Stimulated activated CD8-positive, alpha-beta memory T cell treated with anti-CD3 and anti-CD28 coated beads, Interleukin-2, amount 100 ng/mL, for 48 hours (primary cell): ENCODE measurements at regions not wholly inside any gene's neighbourhood (a gene's known extent, or its start where the extent isn't known, plus 50 kb on each side); places are given as distances from the start of the nearest gene placed in this dataset.
"Not testable (repeated sequence)": the region's sequence is repeated elsewhere in the genome, so short reads cannot be mapped to it uniquely, and the experiment has no call there.

Experiments
- DNase-seq, 2 donors: peaks; one replicate each; pipeline ENCODE4 v3.0.0-alpha.2; 2020; ENCODE audit warnings: low read depth in 2 of 2

DNA sequence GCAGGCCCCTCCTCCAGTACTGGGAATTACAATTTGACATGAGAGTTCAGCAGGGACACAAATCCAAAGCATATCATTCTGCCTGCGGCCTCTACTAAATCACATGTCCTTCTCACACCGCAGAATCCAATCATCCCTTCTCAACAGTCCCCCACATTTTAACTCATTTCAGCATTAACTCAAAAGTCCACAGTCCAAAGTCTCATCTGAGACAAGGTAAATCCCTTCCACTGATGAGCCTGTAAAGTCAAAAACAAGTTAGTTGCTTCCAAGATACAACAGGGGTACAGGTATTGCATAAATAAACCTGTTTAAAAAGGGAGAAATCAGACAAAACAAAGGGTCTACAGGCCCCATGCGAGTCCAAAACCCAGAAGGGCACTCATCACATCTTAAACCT, 64.0 kb downstream of the EBNA1BP2 start:
- no peak for DNase-seq

DNA sequence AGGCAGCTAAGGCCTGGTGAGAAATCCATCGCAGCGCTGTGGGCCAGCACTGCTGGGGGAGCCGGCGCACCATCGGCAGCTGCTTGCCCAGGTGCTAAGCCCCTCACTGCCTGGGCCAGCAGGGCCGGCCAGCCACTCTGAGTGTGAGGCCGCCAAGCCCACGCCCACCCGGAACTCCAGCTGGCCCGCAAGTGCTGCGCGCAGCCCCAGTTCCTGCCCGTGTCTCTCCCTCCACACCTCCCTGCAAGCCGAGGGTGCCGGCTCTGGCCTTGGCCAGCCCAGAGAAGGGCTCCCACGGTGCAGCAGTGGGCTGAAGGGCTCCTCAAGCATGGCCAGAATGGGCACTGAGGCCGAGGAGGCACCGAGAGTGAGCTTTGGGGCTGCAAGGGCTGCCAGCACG, 64.4 kb downstream of the EBNA1BP2 start:
- no peak for DNase-seq

DNA sequence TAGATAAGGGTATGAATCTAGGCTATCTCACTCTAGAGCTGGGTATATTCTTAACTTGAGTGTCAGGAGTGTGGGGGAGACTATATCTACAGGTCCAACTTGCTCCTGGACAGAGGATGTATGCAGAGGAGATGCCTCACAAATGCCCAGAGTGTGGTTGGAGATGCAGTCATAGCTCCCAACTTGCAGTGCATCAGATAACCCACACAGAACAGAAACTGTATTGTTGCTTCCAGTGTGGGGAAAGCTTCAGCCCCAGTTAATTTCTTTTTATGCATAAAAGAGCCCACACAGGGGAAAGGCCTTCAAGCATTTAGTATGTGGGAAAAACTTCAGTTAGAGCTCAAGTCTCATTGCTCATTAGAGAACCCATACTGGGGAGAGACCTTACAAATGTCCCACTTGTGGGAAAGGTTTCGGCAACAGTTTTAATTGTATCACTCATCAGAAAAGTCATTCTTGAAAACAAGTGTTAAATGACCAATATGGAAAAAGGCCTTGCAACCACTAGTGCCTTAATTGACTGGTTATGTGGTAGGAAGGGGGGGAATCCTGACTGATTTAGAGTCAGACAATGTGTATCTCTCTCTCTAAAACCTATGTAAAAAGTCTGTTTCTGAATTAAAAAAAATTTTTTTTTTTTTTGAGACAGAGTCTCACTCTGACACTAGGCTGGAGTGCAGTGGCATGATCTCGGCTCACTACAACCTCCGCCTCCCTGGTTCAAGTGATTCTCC, 67.9 kb downstream of the EBNA1BP2 start:
- DNase-seq = no peak

DNA sequence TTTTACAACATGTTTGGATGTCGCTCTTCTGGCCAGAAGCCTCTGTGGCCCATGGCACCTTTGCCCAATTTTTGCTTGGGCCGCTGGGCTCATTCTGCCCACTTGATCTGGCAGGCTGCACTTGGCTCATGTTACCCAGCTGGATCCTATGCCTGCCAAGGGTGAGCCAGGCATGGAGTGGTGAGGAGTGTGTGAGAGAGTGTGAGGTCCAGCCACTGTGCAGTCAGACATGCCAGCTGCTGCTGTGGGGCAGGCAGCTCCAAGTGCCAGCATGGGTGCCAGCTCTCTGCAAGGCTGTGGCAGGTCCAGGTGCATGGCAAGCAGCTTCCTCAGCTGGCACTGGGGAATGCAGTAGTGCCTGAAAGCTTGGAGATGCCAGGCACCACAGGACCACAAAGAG, 71.0 kb downstream of the EBNA1BP2 start:
- DNase-seq = no peak

DNA sequence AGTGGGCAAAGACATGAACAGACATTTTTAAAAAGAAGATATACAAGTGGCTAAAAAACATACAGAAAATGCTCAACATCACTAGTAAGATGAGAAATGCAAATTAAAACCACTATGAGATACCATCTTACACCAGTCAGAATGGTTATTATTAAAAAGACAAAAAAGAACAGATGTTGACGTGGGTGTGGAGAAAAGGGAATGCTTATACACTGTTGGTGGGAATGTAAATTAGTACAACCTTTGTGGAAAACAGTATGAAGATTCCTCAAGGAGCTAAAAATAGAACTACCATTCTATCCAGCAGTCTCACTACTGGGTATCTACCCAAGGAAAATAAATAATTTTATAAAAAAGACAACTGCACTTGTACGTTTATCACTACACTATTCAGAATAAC, 73.9 kb downstream of the EBNA1BP2 start:
- no peak for DNase-seq

DNA sequence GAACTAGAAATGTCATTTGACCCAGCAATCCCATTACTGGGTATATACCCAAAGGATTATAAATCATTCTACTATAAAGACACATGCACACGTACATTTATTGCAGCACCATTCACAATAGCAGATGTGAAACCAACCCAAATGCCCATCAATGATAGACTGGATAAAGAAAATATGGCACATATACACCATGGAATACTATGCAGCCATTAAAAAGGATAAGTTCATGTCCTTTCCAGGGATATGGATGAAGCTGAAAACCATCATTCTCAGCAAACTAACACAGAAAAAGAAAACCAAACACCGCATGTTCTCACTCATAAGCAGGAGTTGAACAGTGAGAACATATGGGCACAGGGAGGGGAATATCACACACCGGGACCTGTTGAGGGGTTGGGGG, 75.6 kb downstream of the EBNA1BP2 start:
- DNase-seq = not testable (repeated sequence)

DNA sequence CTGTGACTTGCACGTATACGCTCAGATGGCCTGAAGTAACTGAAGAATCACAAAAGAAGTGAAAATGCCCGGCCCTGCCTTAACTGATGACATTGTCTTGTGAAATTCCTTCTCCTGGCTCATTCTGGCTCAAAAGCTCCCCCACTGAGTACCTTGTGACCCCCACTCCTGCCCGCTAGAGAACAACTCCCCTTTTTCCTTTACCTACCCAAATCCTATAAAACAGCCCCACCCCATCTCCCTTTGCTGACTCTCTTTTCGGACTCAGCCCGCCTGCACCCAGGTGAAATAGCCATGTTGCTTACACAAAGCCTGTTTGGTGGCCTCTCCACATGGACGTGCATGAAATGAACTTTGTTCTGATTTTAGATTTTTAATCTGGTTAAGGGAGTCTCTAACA, 81.3 kb downstream of the EBNA1BP2 start:
- DNase-seq = not testable (repeated sequence)

DNA sequence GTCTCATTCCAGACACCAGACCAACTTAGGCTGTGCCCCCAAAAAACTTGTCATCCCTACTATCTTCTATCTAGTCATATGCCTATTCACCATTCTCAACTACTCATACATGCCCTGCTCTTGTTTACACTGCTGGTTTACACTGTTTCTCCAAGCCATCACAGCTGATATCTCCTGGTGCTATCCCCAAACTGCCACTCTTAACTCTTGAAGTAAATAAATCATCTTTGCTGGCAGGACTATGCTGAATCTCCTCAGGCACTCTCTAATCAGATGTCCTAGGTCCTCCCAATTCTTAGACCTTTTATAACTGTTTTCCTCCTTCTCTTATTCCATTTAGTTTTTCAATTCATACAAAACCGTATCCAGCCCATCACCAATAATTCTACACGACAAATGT, 81.9 kb downstream of the EBNA1BP2 start:
- not testable (repeated sequence) for DNase-seq

DNA sequence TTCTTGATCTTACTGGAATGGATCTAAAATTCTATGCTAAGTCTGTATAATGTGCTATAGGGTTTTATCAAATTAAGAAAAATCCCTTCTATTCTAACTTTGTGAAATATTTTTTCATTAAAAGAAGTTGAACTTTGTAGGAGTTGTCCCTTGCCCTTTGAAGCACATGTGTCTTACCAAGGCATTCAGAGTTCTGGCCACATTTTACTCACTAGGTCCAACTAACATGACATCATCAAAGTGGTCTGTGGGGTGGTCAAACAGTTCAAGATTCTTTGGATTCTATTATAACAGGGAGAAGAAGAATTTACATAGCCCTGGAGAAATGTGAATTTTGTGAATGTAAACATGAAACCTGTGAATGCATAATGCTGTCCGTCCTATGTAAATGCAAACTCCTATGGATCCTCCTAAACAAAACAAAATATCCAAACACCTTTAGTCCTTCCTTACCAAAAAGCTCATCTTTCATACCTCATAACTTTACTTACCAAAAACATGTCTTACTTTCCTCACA, 88.7 kb downstream of the EBNA1BP2 start:
- DNase-seq = no peak

DNA sequence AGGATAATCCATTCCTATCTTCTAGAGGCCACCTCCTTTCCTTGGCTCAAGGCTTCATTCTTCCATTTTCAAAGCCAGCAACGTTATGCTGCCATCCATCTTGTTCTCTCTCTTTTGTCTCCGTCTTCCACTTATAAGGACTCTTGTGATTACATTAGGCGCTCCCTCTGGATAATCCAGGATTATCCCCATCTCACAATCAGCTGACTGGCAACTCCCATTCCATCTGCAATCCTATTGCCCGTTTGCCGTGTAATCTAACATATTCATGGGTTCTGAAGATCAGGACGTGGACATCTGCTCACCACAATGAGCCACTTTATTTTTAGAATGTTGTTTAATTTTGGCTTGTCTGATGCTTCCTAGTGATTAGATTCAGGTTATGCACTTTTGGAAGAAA, 89.3 kb downstream of the EBNA1BP2 start:
- no peak for DNase-seq

DNA sequence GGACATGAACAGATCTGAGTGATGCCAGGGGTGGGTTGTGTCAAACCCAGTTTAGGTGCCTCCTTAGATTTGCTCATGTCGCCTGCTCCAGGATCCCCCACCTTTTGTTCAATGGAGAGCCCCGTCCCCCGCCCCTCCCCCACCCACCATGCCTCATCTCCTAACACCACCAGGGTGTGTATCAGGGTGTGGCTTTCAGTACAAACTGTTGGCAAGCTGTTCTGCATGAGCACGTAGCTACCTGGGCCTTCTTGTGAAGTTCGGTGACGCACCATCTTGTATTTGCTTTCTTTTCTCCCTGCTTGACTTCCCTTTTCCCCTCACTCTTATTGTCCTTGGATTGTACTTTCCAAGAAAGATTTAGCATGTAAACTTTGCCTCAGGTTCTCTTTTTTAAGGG, 94.8 kb downstream of the EBNA1BP2 start:
- no peak for DNase-seq

DNA sequence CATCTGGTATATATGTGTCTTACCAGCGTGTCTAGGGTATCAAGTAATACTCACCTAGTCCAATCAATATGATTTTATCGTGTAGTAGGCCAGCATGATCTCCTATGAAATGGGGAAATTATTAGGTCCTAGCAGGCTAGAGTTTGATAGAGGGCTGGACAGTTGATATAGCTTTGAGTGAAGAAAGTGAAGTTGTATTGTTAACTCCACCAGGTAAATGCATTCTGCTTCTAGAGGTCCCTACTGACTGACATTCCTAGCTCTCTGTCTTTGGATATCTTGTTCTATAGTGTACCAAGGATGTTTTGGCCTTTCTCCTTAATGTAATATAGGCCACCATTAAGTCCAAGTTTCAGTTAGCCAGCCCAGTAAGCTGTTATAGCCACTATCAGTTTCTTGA, 97.4 kb downstream of the EBNA1BP2 start:
- no peak for DNase-seq

DNA sequence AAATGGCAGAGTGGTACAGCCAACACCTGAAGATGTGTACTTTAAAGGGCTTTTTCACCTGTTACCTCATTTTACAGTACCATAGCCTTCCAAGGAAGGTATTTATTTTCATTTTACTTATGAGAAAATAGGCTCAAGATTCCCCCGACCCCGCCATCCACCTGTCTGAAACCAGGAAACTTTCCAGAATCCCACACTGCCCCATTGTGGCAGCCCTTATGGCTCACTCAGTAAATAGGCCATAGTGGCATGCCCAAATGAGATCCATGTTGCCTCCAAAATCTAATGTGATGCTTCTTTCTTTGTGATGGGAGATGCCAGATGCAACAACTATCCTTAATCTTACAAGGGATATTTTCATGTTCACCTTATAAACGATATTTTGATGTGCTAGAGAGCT, 97.8 kb downstream of the EBNA1BP2 start:
- no peak for DNase-seq

DNA sequence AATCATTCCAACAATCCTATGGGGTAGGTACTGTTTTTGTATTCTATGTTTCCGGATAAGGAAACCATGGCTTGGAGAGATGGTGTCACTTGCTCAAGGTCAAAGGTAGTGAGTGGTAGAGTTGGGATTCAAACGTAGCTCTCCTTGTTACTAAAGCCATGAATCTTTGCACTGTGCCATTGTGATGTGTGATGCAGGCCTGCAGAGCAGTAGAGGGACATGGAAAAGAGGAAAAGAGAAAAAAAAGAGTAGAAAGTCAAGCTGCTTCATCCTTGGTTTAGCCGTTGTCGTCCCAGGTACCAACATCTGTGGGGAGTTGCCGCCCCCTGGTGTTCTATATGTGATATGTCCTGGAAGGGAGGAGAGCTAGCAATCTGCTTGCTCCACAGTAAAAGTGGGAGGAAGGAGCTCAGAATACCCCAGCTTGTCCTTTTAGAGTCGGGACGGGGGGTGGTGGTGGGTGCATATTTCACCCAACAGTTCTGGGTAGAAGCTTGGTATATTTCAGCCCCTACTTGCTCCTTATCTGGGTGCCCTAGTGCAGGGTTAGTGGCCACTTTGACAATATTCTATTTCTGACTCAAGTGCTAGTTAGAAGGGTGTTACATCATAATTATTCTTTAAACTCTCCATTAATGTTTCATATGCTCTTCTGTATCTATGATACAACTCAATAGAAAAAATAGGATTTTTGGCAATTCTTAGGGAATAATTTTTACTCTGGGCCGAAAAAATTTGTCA, 98.4 kb downstream of the EBNA1BP2 start:
- DNase-seq = peak; percentile 32 to 51

DNA sequence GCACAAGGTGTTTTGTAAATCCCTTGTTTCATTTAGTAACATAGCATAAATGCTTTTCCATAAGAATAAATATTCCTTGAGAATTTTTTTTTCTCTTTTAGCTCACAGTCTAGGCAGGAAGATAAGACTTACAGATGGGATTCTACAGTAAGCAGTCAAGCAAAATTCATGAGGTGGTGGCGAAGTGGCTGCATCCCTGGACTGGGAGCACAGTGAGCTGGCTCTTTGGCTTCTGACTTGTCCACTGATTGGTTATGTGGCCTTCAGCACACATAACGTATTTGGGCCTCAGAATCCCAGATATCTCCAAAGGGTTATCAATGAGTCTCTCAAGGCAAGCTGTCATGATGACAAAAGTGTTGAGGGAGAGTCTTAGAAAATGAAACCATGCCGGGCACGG, 99.8 kb downstream of the EBNA1BP2 start:
- no peak for DNase-seq

DNA sequence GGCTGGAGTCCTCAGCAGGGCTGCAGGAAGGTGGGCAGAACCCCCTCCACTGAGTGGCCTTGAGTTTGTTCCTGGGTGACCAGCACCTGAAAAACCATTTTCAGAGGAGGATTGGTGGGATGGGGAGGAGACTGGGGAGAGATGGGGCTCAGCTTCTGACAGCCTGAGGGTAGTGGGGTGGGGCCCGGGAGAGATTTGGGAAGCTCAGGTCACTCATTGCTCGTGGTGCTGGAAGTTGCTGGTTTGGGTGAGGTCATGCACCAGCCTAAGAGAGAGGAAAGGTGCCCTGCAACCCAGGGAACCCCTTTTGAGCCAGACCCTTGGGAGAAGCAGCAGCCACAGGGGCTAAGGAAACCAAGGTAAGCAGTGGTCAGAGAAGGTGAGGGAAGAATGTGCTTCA, 100.8 kb downstream of the EBNA1BP2 start:
- DNase-seq = no peak

DNA sequence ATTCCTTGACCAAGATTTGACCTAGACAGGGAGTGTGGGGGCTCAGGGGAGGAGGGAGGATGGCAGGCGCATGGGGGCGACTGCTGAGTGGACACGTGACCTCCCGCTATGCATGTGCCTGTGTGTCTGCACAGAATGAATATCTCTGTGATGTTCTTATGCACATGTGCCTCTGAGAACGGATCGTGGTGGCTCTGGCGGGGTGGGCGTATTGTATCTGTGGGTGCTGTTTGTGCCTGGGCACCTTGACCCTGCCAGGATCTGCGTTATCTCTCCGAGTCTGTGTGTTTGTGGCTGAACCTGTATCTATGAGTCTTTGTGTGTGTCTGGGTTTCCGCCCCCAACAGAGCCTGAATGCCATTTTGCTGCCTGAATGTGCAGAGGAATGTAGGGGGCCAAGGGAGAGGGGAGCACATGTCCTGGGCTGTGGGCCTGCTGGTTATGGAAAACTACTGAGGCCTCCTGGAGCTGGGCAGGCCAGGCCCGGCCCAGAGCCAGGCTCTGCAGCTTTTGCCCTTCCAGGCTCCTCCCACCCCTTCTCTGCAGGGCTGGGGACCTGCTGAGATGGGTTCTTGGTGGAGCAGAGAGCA, 102.5 kb downstream of the EBNA1BP2 start:
- no peak for DNase-seq

DNA sequence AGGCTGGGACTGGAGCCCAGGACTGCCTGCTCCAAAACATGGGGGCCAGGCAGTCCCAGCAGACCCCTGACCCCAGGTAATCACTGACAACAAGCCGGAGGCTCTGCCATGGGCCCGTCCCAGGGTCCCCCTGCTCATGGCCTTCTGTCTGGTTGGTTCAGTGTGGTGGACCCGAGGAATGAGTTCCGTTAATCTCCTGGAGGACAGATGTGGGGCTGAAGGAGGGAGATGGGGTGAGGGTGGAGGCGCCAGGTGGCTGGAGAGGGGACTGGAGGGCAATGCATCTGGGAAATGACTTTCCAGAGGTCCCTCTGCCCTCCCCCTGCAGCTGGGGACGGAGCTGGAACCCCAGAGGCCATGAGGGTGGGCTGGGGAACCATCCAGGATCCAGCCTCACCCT, 103.2 kb downstream of the EBNA1BP2 start:
- no peak for DNase-seq

DNA sequence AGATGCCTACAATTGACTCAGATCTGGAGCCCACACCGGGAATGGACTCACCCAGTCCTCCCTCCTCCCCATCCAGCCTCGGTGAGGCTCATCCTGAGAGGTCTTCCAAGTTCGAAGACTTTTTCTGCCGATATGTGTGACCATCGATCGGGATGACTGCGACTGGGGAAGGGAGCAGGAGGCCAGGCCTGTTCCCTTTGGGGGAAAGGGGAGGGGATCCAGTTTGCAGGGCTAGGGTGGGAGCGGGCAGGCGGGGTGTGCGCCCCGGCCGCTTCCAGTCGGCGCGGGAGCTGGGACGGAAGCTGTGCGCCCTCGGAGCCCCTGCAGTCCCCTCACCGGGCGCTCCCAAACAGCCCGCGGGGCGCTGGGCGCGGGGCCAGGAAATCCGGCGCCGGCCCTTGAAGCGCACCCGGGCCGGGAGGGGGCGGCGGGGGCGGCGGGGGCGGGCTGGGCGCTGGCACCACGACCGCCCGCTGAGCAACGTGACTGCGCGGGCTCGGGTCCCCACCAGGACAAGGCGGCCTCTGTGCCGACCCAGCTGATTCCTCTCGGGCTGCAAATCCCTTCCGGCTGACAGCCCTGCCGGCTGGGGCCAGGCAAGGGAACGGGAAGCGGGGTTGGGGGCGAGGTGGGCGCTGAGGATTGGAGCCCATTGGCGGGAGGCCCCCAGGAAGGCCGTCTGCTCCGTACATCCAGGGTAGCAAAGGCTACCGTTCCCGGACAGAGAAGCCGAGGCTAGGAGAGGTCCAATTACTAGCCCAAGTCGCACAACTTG, 103.9 kb downstream of the EBNA1BP2 start:
- no peak for DNase-seq

DNA sequence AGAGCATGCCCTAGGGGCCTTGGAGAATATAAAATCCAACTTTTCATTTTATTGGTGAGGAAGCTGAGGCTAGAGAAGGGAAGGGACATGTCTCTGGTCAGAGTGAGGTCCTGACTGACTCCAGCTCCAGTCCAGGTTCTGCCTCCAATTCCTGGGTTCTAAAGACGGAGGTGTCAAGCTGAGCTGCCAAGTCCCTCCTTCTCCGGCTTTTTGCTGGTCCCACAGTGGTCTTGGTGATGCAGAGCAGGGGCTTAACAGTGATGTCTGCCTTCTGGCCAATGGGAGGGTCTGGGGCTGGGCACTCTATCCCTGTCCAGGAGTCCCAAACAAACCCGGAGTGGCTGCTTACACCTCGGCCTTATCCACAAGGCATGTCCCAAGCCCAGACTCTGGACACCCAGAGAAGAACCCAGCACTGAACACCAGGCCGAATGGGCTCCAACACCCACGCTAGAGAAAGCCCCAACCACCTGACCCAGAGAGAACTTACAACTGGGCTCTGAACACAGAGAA, 104.8 kb downstream of the EBNA1BP2 start:
- DNase-seq = no peak

DNA sequence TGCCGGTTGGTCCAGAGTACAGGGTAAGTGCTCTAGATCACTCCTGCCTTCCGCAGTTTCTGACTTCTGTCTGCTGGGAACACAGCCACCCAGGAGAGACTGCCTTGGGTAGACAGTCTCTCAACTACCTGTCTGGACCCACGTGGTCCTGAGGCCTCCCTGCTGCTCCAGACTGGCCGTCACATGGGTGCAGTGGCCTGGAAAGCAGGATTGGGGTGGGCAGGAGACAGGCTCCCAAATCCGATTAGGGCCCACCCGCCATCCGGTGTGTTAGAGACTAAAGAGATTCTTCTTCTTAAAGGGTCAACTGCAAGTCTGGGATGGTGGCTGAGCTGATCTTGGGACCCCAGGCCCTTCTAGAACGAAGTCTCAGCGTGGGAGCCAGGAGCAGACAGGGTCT, 105.5 kb downstream of the EBNA1BP2 start:
- no peak for DNase-seq
